ENCODE measurements at regions not wholly inside any gene's neighbourhood (a gene's known extent, or its start where the extent isn't known, plus 50 kb on each side); places are given as distances from the start of the nearest gene placed in this dataset.

DNA sequence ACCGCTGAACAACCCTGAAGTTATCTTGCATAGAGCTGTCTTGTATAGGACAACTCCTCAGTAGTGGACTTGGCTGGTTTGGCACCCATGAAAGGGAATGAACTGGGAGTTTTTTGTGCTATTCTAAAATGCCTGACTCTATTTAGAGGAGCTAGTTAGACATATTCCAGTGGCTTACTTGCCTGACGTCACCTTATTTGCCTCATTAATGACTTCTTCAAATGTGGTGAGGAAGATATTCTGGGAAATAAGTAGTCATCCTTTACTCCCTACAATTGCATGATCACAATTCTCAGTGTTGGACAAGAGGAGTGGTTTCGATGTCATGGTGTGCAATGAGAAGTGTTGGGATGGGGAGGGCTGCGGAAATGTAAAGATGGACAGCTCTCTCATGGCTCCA, 509.2 kb upstream of the MDFIC2 start:
- TF ChIP-seq EZH2 (IDR thresholded peaks at IDR 0.05; ENCODE audit: borderline replicate concordance, low read depth, low read length, poor library complexity, severe bottlenecking) (no peak), CTCF (conservative IDR thresholded peaks at IDR 0.05; ENCODE audit: low read depth, low read length) (no peak)
- no peak for DNase-seq (ENCODE audit: low spot score)
- peaks cover 27% of the 10 kb centered on the region for H3K4me1 ChIP-seq (ENCODE audit: insufficient read depth, low read length, poor library complexity, severe bottlenecking)
- H3K36me3 ChIP-seq (ENCODE audit: insufficient read depth, low read length, poor library complexity, severe bottlenecking): no peaks in the 10 kb centered on the region
- intact Hi-C loops (cut with micrococcal nuclease; ENCODE audit: unreplicated experiment): no loop called here
- CTCF ChIA-PET: no interaction called here
- no TSS peak for BruUV-seq (replicated peaks)
- H3K4me3 ChIP-seq (ENCODE audit: low read depth, low read length, poor library complexity, severe bottlenecking): no peak overlapping the region
- POLR2A ChIA-PET (ENCODE audit: low non-redundant PET): no interaction called here
- H3K9me3 ChIP-seq (ENCODE audit: low read depth, low read length, poor library complexity, severe bottlenecking): no peaks in the 10 kb centered on the region
- H3K27me3 ChIP-seq (replicated peaks; ENCODE audit: insufficient read depth, low read depth, low read length, poor library complexity): no peaks in the 10 kb centered on the region
- no peak overlapping the region for H3K27ac ChIP-seq (ENCODE audit: low read depth, low read length, poor library complexity, severe bottlenecking)

DNA sequence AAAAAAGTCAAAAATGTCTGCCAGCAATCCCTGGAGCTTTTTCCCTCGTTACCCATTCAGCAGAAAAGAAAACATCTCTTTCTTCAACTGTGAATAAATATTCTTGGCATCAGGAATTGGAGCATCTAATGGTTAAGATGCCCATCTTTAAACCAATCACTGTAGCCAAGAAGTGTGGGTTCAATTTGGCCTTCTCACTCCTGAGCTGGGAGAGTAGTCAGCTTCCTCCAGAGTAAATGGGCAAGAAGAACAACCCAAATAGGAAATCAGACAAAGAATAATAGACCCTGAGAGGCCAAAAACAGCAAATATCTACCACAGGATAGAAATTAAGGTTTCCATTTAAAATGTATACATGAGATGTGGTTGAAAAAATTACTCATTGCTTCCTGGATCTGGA, 508.0 kb upstream of the MDFIC2 start:
- no peak for TF ChIP-seq EZH2 (IDR thresholded peaks at IDR 0.05; ENCODE audit: borderline replicate concordance, low read depth, low read length, poor library complexity, severe bottlenecking)
- no peak for TF ChIP-seq CTCF (conservative IDR thresholded peaks at IDR 0.05; ENCODE audit: low read depth, low read length)
- no TSS peak for BruUV-seq (replicated peaks)
- Histone ChIP-seq H3K9me3 (ENCODE audit: low read depth, low read length, poor library complexity, severe bottlenecking) (no peaks in the 10 kb centered on the region), H3K27ac (ENCODE audit: low read depth, low read length, poor library complexity, severe bottlenecking) (no peak overlapping the region), H3K36me3 (ENCODE audit: insufficient read depth, low read length, poor library complexity, severe bottlenecking) (no peaks in the 10 kb centered on the region), H3K27me3 (replicated peaks; ENCODE audit: insufficient read depth, low read depth, low read length, poor library complexity) (no peaks in the 10 kb centered on the region), H3K4me1 (ENCODE audit: insufficient read depth, low read length, poor library complexity, severe bottlenecking) (peaks cover 27% of the 10 kb centered on the region), H3K4me3 (ENCODE audit: low read depth, low read length, poor library complexity, severe bottlenecking) (no peak overlapping the region)
- ChIA-PET CTCF (no interaction called here), POLR2A (ENCODE audit: low non-redundant PET) (no interaction called here)
- no peak for DNase-seq (ENCODE audit: low spot score)
- intact Hi-C loops (cut with micrococcal nuclease; ENCODE audit: unreplicated experiment): no loop called here

DNA sequence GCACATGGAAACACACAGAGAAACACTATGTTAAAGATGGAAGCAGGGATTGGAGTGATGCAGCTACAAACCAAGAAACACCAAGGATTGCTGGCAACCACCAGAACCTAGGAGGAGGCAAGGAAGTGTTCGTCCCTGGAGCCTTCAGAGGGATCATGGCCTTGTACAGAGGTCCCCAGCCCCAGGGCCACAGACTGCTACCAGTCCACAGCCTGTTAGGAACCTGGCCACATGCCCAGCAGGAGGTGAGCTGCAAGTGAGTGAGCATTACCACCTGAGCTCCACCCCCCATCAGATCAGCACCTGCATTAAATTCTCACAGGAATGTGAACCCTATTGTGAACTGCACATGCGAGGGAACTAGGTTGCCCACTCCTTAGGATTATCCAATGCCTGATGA, 505.7 kb upstream of the MDFIC2 start:
- intact Hi-C loops (cut with micrococcal nuclease; ENCODE audit: unreplicated experiment): no loop called here
- POLR2A ChIA-PET (ENCODE audit: low non-redundant PET): no interaction called here
- no peak for TF ChIP-seq CTCF (conservative IDR thresholded peaks at IDR 0.05; ENCODE audit: low read depth, low read length)
- TF ChIP-seq EZH2 (IDR thresholded peaks at IDR 0.05; ENCODE audit: borderline replicate concordance, low read depth, low read length, poor library complexity, severe bottlenecking): no peak
- Histone ChIP-seq H3K4me1 (ENCODE audit: insufficient read depth, low read length, poor library complexity, severe bottlenecking) (peaks cover 10% of the 10 kb centered on the region), H3K4me3 (ENCODE audit: low read depth, low read length, poor library complexity, severe bottlenecking) (no peak overlapping the region), H3K9me3 (ENCODE audit: low read depth, low read length, poor library complexity, severe bottlenecking) (no peaks in the 10 kb centered on the region), H3K36me3 (ENCODE audit: insufficient read depth, low read length, poor library complexity, severe bottlenecking) (no peaks in the 10 kb centered on the region), H3K27me3 (replicated peaks; ENCODE audit: insufficient read depth, low read depth, low read length, poor library complexity) (no peaks in the 10 kb centered on the region), H3K27ac (ENCODE audit: low read depth, low read length, poor library complexity, severe bottlenecking) (no peak overlapping the region)
- no peak for DNase-seq (ENCODE audit: low spot score)
- CTCF ChIA-PET: no interaction called here
- no TSS peak for BruUV-seq (replicated peaks)
